IPS-20b (cell line): ENCODE measurements at regions not wholly inside any gene's neighbourhood (a gene's known extent, or its start where the extent isn't known, plus 50 kb on each side); places are given as distances from the start of the nearest gene placed in this dataset.

ENCODE experiments used
- H3K27ac ChIP-seq: one replicate; pipeline ENCODE4 v1.5.1; 2013; ENCODE audit warnings: low read length
- H3K27me3 ChIP-seq: 2 replicates; pipeline ENCODE4 v1.6.1; 2013; ENCODE audit warnings: mild to moderate bottlenecking, low read length, inconsistent platforms; ENCODE audit not compliant: insufficient read depth
- H3K36me3 ChIP-seq: 2 replicates; pipeline ENCODE4 v1.6.1; 2013; ENCODE audit warnings: low read depth, mild to moderate bottlenecking, inconsistent platforms, low read length, moderate library complexity; ENCODE audit not compliant: insufficient read depth
- H3K4me1 ChIP-seq: 2 replicates; pipeline ENCODE4 v1.6.1; 2013; ENCODE audit warnings: mild to moderate bottlenecking, control low read depth, inconsistent platforms, low read length, moderate library complexity; ENCODE audit not compliant: insufficient read depth
- H3K4me3 ChIP-seq: 2 replicates; pipeline ENCODE4 v1.5.1; 2013; ENCODE audit warnings: mild to moderate bottlenecking, low read length, inconsistent platforms
- H3K9ac ChIP-seq: 2 replicates; pipeline ENCODE4 v1.6.1; 2013; ENCODE audit warnings: low read depth, mild to moderate bottlenecking, inconsistent platforms, low read length, moderate library complexity
- H3K9me3 ChIP-seq: 2 replicates; pipeline ENCODE4 v1.6.1; 2013; ENCODE audit warnings: mild to moderate bottlenecking, low read depth, low read length, inconsistent platforms; ENCODE audit not compliant: insufficient read depth

DNA sequence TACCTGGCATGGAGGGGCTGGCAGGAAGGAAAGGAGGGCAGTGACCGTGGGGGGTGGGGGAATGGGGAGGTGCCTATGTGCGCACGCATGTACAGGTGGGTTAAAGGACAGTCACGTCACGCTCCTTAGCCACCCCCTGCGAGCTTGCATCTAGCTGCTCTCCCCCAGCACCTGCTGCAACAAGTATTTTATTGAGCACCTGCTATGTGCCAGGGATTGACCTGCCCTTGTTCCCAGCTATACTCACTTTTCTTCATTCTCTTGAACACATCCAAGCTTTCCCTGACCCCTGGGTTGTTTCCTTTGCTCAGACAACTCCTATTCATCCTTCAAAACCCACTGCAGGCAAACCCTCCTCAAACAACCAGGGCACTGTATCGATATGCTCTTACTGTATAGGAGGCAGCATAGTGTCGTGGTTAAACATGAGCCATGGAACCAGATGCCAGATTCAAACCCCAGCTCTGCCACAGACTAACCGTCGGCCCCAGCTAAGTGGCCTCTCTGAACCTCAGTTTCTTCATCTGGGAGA lies 155.2 kb upstream of the CIBAR2 start:
- Histone ChIP-seq H3K9me3 (no peaks in the 10 kb centered on the region), H3K4me1 (no peaks in the 10 kb centered on the region), H3K4me3 (no peak overlapping the region), H3K36me3 (no peaks in the 10 kb centered on the region), H3K9ac (no peak overlapping the region), H3K27me3 (no peaks in the 10 kb centered on the region), H3K27ac (no peak overlapping the region)

- H3K4me3 ChIP-seq, result no peak overlapping the region
- no peaks in the 10 kb centered on the region for H3K9me3 ChIP-seq
- no peaks in the 10 kb centered on the region for H3K4me1 ChIP-seq
- H3K27me3 ChIP-seq, result no peaks in the 10 kb centered on the region
- H3K36me3 ChIP-seq, result no peaks in the 10 kb centered on the region
- H3K9ac ChIP-seq, result no peak overlapping the region
- H3K27ac ChIP-seq, result no peak overlapping the region
These were observed 156.9 kb upstream of the CIBAR2 start for GRCh38 chr16:85269165-85269564.

GRCh38 chr16:85270374-85270773 lies 158.1 kb upstream of the CIBAR2 start:
- no peak overlapping the region for H3K27ac ChIP-seq
- no peaks in the 10 kb centered on the region for H3K4me1 ChIP-seq
- H3K9me3 ChIP-seq, result no peaks in the 10 kb centered on the region
- no peak overlapping the region for H3K9ac ChIP-seq
- H3K27me3 ChIP-seq, result no peaks in the 10 kb centered on the region
- H3K4me3 ChIP-seq, result no peak overlapping the region
- H3K36me3 ChIP-seq, result no peaks in the 10 kb centered on the region

GRCh38 chr16:85271198-85271597 lies 158.9 kb upstream of the CIBAR2 start:
- Histone ChIP-seq H3K9ac (no peak overlapping the region), H3K36me3 (no peaks in the 10 kb centered on the region), H3K27me3 (no peaks in the 10 kb centered on the region), H3K27ac (no peak overlapping the region), H3K4me1 (no peaks in the 10 kb centered on the region), H3K4me3 (no peak overlapping the region), H3K9me3 (no peaks in the 10 kb centered on the region)

GRCh38 chr16:85273293-85273692 lies 161.0 kb upstream of the CIBAR2 start:
- no peak overlapping the region for H3K9ac ChIP-seq
- peaks cover 3% of the 10 kb centered on the region; the same call in 1 of the 2 replicates for H3K4me1 ChIP-seq
- H3K27me3 ChIP-seq, result no peaks in the 10 kb centered on the region
- no peaks in the 10 kb centered on the region for H3K9me3 ChIP-seq
- no peak overlapping the region for H3K27ac ChIP-seq
- H3K36me3 ChIP-seq, result no peaks in the 10 kb centered on the region
- H3K4me3 ChIP-seq, result no peak overlapping the region

GRCh38 chr16:85274501-85274900 lies 162.2 kb upstream of the CIBAR2 start:
- Histone ChIP-seq H3K4me1 (peaks cover 3% of the 10 kb centered on the region; the same call in 1 of the 2 replicates), H3K9me3 (no peaks in the 10 kb centered on the region), H3K4me3 (no peak overlapping the region), H3K36me3 (no peaks in the 10 kb centered on the region), H3K9ac (no peak overlapping the region), H3K27me3 (no peaks in the 10 kb centered on the region), H3K27ac (no peak overlapping the region)

DNA sequence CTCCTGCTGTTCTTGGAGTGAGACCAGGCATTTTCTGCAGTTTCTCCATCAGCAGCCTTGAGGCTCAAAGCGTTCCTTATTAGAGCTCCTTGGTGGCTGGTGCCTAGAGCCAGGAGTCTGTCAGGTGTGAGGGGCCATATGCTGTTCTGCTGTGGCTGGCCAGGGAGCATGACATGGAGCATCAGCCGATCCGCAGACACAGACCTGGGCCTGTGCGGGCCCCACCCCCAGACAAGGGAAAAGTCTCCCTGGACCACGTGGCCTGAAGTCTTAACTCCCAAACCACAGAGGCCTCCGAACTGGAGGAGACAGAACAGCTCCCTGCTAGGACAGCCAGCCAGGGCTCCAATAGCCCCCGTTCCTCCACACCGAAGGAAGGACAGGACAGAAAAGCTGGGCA lies 162.7 kb upstream of the CIBAR2 start:
- H3K9ac ChIP-seq, result no peak overlapping the region

DNA sequence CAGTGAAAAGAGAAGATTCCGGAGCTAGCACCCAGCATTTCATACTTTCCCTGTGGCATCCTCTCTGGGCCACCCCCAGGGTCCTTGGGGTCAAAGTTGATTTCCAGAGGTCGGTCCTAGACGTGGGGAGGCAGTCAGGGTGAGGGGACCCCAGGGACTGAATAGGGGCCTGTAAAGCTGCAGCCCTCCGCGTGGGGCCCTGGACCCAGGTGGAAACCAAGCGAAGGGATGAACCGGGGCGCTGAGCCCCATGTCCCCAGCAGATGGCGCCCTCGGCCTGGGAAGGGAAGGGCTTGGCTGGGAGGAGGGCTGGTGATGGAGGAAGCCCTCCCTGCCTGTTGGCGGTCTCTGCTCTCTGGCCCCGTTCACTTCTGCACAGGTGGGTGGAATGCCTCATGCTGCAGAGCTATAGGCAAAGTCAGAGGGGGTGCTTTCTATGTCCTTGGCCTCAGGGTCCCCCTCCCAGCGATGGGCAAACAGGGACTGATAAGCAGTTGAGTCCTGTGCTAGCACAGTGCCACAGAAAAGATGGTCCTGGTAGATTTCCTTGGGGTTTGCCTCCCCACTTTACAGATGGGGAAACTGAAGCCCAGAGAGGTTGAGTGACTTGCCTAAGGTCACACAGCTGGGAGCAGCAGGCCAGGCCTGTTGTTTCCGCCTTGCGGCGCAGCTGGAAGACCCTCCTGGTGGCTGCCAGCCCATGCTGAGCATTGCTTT lies 163.4 kb upstream of the CIBAR2 start:
- H3K27me3 ChIP-seq, result no peaks in the 10 kb centered on the region
- no peak overlapping the region for H3K27ac ChIP-seq
- no peaks in the 10 kb centered on the region for H3K9me3 ChIP-seq
- H3K4me1 ChIP-seq, result peaks cover 3% of the 10 kb centered on the region; the same call in 1 of the 2 replicates
- H3K36me3 ChIP-seq, result no peaks in the 10 kb centered on the region
- no peak overlapping the region for H3K9ac ChIP-seq
- no peak overlapping the region for H3K4me3 ChIP-seq

More for the DNA sequence above, 162.7 kb upstream of the CIBAR2 start:
- no peaks in the 10 kb centered on the region for H3K27me3 ChIP-seq
- no peak overlapping the region for H3K4me3 ChIP-seq
- H3K27ac ChIP-seq, result no peak overlapping the region
- peaks cover 3% of the 10 kb centered on the region; the same call in 1 of the 2 replicates for H3K4me1 ChIP-seq
- no peaks in the 10 kb centered on the region for H3K9me3 ChIP-seq
- no peaks in the 10 kb centered on the region for H3K36me3 ChIP-seq

GRCh38 chr16:85276258-85276657 lies 164.0 kb upstream of the CIBAR2 start:
- H3K9ac ChIP-seq, result no peak overlapping the region
- no peak overlapping the region for H3K27ac ChIP-seq
- H3K9me3 ChIP-seq, result no peaks in the 10 kb centered on the region
- H3K4me1 ChIP-seq, result peaks cover 3% of the 10 kb centered on the region; the same call in 1 of the 2 replicates
- H3K36me3 ChIP-seq, result no peaks in the 10 kb centered on the region
- H3K4me3 ChIP-seq, result no peak overlapping the region
- H3K27me3 ChIP-seq, result no peaks in the 10 kb centered on the region

- Histone ChIP-seq H3K4me1 (peaks cover 3% of the 10 kb centered on the region; the same call in 1 of the 2 replicates), H3K27me3 (no peaks in the 10 kb centered on the region), H3K36me3 (no peaks in the 10 kb centered on the region), H3K27ac (no peak overlapping the region), H3K9ac (no peak overlapping the region), H3K9me3 (no peaks in the 10 kb centered on the region), H3K4me3 (no peak overlapping the region)
These were observed 164.4 kb upstream of the CIBAR2 start for GRCh38 chr16:85276721-85277120.

DNA sequence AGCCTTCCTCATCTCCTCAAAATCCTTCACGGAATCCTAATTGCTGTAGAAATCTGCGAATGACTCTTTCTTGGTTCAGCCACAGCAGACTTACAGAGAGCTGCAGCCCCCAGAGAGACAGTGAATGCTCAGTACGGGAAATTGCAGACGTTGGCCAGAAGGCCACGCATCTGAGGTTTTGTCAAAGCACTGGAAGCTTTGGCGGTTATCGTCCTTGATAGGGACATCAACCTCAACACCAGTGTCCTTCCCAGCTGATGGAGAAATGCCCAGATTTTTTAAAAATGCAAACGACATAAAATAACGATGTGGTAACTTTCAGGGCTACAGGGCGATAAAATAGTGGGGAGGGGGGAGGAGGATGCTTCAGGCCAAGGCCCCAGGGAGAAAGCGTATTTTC lies 166.6 kb upstream of the CIBAR2 start:
- Histone ChIP-seq H3K27me3 (no peaks in the 10 kb centered on the region), H3K36me3 (no peaks in the 10 kb centered on the region), H3K27ac (no peak overlapping the region), H3K9me3 (no peaks in the 10 kb centered on the region), H3K4me3 (no peak overlapping the region), H3K4me1 (peaks cover 3% of the 10 kb centered on the region; the same call in 1 of the 2 replicates), H3K9ac (no peak overlapping the region)

- H3K36me3 ChIP-seq, result no peaks in the 10 kb centered on the region
- H3K9ac ChIP-seq, result no peak overlapping the region
- H3K9me3 ChIP-seq, result no peaks in the 10 kb centered on the region
- peaks cover 3% of the 10 kb centered on the region; the same call in 1 of the 2 replicates for H3K27me3 ChIP-seq
- H3K4me3 ChIP-seq, result no peak overlapping the region
- peaks cover 5% of the 10 kb centered on the region; the same call in 1 of the 2 replicates for H3K4me1 ChIP-seq
- no peak overlapping the region for H3K27ac ChIP-seq
These were observed 167.1 kb upstream of the CIBAR2 start for GRCh38 chr16:85279402-85279801.
